HG03460 (cell line): ENCODE measurements at regions not wholly inside any gene's neighbourhood (a gene's known extent, or its start where the extent isn't known, plus 50 kb on each side); places are given as distances from the start of the nearest gene placed in this dataset.
"Not testable (repeated sequence)": the region's sequence is repeated elsewhere in the genome, so short reads cannot be mapped to it uniquely, and the experiment has no call there.

Source experiments
- ATAC-seq: cut with Tn5 transposase; IDR thresholded peaks from one replicate; pipeline ENCODE4 v1.9.1; 2021; ENCODE audit not compliant: unreplicated experiment

DNA sequence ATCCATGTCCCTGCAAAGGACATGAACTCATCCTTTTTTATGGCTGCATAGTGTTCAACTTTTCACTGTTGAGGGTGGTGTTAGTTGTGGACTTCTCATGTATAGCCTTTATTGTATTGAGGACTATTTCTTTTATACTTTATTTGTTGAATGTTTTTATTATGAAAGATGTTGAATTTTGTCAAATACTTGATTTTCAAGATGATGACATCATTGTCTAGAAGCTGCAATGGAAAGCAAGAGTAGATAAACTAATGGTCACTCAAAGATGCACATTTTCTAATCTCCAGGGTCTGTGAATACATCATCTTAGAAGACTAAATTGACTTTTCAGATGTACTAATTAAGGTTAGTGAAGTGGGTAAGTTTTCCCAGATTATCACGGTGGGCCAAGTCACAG lies 1117.0 kb downstream of the DSC3 start:
- ATAC-seq, result no peak

DNA sequence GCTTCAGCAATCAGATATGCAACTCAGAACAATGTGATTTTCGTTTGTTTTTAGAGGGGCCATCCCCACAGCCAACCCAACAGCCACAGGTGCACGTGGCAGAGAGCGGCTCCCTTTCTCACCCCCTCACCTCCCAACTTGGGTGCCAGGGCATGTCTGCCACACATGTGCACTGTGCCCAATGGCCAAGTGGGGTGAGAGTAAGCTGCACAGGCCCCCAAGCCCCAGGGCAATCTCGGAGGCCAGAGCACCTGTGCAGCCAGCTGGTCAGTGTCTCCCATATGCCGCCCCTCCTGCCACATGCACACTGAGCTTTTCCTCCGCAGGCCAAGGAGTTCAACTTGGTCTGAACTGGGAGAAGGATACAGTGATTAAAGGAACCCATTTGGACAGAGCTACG lies 1130.2 kb downstream of the DSC3 start:
- no peak for ATAC-seq

GRCh38 chr18:29892960-29893558 lies 1149.5 kb downstream of the DSC3 start:
- no peak for ATAC-seq

DNA sequence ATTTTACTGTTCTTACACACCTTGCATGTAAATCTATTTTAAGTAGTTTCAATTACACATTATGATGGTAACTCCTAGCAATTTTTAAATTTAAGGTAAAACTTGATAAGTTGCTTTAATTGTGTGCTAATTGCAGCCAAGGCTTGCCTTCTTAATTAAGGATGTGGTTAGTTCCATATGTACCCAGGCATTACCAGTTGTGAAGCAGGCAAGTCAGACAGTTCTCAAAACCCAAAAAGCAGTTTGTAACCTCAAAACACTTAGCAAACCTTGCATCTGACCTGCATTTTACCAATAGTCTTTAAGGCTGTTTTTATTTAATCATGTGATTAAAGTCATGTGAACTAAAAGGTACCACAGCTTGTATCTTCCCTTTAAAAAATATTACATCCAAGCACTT lies 1159.4 kb downstream of the DSC3 start:
- ATAC-seq, result no peak

- no peak for ATAC-seq
Measured at GRCh38 chr18:29882620-29883019, 1159.9 kb downstream of the DSC3 start.

- no peak for ATAC-seq
Measured at GRCh38 chr18:29879763-29880162, 1162.8 kb downstream of the DSC3 start.

- ATAC-seq, result no peak
Measured at GRCh38 chr18:29874519-29875098, 1167.9 kb downstream of the DSC3 start.

DNA sequence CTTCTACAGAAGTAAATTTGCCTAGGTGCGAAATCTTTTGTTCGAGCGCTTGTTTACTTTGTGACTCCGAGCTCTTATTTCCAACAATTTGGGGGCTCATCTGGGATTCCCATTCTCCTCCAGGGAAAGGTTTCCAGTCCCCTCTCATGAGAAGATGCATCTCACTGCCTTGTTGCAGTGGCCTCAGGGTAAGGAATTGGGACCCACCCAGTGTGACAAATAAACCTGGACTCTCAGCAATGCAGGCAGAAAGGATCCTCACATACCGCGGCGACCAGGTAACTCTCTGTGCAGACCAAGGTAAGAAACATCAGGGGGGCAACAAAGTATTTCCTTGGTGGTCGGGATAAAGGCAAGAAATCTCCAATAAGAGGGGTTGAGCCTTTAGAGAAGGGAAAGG lies 1169.3 kb downstream of the DSC3 start:
- ATAC-seq, result no peak

DNA sequence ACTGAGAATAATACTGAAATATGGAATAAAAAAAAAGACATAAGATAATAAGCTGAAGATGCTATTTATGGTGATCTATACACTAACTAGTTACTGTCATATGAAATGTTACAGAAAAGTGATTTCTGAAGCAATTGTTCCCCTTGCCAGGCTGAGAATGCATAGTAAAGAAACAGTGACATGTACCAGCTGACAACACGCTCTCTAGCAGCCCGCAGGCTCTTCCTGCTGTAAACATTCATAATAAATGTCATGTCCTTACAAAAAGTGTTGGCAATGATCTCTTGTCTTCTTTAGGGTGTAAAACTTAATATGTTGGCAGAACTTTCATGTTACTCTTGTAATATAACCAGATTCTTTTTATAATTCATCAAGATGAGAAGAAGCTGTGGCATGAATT lies 1171.3 kb downstream of the DSC3 start:
- ATAC-seq, result no peak

DNA sequence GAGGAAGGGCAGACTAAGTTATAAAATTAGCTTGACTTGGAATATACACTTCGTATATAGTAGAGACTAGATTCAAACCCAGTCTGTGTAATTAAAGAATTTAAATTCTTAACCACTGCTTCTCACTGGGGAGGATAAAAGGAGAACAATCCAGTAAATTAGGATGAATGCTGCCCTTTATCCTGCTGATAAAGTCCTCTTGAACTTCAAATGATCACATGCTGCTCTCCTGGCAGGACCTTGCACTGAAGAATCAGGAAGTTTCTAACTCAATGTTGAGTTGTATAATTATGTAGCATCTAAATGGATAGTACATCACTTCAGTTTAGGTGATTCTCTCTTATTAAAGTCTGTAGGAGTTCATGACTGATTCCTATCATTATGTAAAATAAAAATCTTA lies 1179.7 kb downstream of the DSC3 start:
- ATAC-seq, result no peak

DNA sequence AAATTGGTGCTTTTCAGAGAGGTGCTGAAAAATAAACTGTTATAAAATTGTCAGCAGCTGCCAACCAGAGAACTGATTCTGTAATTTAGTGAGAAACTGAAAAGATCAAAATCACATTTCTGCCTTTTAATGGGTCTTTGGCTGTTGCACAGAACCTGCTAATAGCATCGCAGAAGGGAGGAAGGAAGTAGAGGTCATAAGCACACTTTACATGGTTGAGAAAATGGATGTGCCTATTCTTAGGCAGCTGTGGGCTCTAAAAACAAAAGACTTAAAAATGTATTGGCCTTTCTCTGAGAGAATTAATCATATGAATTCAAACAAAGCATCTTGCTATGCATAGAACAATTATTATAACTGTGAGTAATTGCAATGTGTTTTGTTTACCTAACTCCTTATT lies 1186.9 kb downstream of the DSC3 start:
- ATAC-seq, result no peak

DNA sequence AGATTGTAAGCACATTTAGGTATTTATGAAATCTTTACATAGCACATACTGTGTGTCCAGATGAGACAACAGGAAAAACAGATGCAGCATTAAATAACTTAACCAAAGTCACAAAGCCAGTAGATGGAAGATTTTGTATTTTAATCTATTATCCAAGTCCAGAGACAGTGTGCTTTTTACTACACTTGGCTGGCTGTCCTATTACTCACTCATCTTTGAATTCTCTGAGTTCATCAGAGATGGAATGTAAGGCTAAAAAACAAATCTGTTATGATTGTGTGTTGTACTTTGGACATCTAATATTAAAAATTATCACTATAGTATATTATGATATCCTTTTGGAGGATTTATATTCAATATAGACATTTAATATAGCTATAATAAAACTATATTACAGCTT lies 1189.4 kb downstream of the DSC3 start:
- ATAC-seq, result no peak

GRCh38 chr18:29849144-29849543 lies 1193.4 kb downstream of the DSC3 start:
- no peak for ATAC-seq

DNA sequence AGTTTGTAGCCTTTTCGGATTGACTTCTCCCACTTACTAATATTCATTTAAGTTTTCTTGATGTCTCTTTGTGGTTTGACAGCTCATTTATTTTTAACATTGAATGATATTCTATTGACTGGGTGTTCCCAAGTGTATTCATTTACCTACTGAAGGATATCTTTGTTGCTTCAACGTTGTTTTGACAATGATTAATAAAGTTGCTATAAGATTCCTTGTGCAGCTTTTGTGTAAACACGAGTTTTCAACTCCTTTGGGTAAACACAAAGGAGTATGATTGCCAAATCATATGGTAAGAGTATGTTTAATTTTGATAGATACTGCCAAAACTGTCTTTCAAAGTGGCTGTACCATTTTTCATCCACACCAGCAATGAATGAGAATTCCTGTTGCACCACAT lies 1200.9 kb downstream of the DSC3 start:
- ATAC-seq, result no peak

- no peak for ATAC-seq
Measured at GRCh38 chr18:29840089-29840488, 1202.5 kb downstream of the DSC3 start.

DNA sequence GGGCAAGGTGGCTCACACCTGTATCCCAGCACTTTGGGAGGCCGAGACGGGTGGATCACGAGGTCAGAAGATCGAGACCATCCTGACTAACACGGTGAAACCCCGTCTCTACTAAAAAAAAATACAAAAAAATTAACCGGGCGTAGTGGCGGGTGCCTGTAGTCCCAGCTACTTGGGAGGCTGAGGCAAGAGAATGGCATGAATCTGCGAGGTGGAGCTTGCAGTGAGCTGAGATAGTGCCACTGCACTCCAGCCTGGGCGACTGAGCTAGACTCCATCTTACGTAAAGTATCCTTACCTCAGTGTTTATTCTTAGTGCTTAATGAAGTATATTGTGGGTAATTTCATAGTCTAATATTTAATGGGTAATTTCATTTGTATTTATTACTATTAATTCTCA lies 1203.6 kb downstream of the DSC3 start:
- not testable (repeated sequence) for ATAC-seq

DNA sequence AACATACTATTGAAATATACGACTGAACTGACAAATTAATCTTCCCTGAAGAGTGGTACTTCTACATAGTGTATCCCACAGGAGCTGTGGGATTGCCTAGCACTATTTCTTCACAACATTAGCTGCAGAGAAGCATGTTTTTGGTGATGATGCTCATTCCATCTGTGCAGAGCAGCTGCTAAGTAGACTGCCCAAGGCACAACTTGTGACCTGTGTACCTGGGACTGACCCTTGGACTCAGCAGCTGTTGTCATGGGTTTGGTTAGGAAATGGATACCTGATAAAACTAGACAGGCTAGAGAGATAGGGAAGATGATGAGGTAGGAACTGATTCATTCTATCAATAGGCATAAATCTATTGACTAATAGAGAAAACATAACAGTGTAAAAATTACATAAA lies 1204.0 kb downstream of the DSC3 start:
- ATAC-seq, result no peak

- no peak for ATAC-seq
Measured at GRCh38 chr18:29823671-29824070, 1218.9 kb downstream of the DSC3 start.

DNA sequence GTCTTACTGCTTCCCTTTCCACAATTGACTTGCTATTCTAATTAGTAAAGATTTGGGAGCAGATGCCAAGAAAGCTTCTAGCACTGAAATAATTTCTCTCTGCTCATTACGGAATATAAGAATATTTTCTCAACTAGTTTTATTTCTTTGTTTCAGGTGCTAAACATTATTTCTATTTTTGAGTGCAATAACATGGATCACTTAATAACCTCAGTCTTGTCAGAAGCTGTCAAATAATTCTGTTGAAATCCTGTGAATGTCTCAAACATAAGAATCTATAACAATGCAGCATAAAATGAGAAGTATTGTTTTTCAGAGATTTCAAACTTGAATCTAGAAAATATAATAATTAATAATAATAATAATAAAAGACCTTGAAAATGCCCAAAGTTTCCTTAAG lies 1221.0 kb downstream of the DSC3 start:
- no peak for ATAC-seq

- no peak for ATAC-seq
Measured at GRCh38 chr18:29811519-29811918, 1231.0 kb downstream of the DSC3 start.

GRCh38 chr18:29780816-29781215 lies 1261.7 kb downstream of the DSC3 start:
- ATAC-seq, result no peak

- ATAC-seq, result no peak
Measured at GRCh38 chr18:29779096-29779495, 1263.4 kb downstream of the DSC3 start.

GRCh38 chr18:29753379-29753778 lies 1289.2 kb downstream of the DSC3 start:
- no peak for ATAC-seq
